Stimulated activated naive CD4-positive, alpha-beta T cell treated with Interleukin-2 at 50 U/mL for 16 hours (primary cell): ENCODE measurements at regions not wholly inside any gene's neighbourhood (a gene's known extent, or its start where the extent isn't known, plus 50 kb on each side); places are given as distances from the start of the nearest gene placed in this dataset.

Source experiments
- DNase-seq: peaks from one replicate; lab custom pipeline; 2025; lab: John Stamatoyannopoulos, UW

DNA sequence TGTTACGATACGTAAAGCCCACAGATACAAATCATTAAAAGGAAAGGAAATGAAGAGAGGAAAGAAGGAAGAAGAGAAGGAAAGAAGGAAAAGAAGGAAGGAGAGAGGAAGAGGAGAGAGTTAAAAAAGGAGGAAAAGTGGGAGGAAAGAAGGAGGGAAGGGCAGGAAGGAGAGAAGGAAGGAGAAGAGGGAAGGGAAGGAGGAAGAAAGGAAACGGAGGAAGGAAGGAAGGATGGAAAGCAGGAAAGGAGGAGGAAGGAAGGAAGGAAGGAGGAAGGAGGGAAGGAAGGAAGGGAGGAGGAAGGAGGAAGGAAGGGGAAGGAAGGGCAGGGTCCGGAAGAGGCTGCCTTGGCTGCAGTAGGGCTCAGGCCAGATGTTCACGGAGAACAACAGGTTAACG, 95.2 kb downstream of the ENGASE start:
- no peak for DNase-seq

DNA sequence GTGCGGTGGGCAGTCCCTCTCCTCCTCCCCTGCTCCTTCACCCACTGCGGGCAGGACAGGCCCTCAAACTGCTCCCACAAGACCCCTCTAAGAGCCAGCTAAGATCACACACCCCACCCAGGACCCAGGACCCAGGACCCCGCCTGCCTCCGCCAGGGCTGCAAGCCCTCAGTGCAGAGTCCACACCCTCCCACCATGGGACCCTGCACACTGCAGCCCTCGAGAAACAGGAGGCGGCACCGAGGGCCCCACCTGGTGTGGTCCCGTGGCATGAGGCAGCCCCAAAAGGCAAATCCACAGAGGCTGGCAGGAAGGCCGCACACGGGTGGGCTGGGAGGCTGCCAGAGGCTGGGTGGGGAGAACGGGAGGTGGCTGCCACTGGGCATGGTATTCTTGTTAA, 94.7 kb downstream of the ENGASE start:
- DNase-seq: no peak

DNA sequence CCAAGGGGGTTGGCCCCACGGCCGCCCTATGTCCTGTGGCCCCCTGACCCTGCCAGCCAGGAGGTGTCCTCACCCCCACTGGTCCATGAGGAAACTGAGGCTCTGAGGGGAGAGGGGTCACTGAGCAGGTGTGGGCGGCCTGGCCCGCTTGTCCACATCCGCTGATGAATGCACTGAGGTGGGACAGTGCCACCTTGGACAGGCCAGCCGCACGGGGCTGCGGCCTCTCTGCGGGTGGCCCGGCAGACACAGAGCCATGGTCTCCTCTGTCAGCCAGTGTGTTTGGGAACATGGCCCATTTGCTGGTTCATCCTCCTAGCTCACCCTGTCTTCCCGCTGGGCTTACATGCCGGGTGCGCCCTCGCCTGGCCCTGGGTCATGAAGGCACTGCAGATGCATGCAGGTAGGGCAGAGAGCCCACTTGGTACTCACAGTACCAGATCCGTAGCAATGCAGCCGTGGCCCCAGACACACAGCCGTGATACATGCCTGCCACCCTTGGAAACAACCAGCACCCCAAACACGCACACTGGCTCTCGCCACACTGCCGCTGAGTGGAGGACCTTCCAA, 93.9 kb downstream of the ENGASE start:
- DNase-seq: no peak

DNA sequence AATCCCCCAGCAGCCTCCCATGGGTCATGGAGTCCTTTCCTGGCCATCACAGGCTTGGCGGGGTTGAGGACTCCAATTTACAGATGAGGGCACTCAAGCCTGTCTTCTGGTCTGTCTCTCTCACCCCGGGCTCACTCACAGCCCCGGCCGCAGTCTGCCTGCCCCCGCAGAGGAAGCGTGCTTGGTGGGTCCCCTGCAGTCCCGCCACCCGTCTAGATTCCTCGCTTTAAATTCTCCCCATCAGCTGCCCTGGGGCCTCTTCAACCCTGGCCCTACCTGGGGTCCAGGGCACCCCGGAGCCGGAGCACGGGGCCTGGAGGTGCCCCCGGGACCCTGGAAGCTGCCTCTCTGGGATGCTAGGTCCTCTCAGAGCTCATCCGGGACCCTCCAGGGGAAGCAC, 92.9 kb downstream of the ENGASE start:
- no peak for DNase-seq

DNA sequence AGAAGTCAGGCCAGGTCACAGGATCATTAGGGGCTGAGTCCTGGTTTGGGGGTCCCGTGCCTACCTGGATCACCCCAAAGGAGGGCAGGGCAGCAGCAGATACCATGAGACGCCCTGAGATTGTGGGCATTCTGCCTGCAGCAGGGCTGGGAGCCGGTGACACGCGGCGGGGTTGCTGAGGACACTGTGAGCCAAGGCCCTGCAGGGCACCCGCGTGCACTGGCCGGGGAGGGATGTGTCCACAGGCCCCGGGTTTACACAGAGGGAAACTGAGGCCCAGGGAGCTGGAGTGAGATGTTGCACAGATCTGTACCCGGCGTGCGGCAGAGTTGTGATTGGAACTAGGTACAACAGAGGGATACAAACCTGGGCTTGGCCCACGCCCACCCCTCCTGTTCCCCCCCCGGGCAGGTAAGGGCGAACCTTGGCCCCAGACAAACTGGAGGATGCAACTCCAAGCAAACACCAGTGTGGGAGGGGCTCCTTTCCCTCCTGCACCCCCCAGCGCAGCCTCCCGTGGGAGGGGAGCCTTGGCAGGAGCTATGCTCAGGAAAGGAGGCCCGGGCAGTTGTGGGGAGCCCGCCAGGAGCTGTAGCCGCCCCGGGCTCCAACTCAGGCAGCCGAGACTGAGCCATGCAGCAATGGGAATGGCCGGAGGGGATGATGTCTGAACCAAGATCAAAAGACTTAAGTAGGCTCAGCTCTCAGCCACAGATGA, 91.3 kb downstream of the ENGASE start:
- no peak for DNase-seq

DNA sequence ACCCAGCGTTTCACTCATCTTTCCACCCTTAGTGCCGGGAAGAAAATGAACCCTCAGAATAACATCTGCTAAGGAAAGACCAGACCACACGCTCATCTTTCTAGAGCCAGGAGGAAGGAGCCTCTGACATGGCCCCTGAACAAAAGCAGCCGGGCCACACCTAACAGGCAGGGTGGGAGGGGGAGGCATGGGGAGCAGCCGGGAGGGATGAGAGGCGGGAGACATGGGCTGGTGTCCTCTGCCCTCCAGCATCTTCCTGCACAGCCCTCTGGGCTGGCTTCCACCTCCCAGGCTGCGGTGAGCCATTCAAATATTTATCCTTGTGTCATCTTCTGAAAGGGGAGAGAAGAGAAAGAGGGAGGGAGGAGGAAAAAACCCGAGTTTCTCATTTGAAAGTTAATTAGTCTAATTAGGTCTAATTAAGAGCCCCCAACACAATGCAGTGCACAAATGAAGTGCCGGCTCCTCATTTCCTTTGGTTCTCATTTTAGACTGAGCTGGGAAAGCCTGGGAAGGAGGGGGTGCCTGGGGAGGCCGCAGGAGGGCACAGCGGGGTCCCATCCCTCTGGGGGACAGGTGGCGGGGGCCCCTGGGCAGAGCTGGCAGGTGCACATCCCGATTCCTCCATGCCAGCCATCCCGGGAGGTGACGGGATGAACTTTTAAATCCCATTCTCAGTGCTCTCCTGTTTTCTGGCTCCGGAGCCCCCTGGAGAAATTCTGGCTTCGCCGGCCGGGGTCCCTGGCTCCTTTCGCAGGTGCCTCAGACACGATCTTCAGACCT, 90.5 kb downstream of the ENGASE start:
- no peak for DNase-seq

DNA sequence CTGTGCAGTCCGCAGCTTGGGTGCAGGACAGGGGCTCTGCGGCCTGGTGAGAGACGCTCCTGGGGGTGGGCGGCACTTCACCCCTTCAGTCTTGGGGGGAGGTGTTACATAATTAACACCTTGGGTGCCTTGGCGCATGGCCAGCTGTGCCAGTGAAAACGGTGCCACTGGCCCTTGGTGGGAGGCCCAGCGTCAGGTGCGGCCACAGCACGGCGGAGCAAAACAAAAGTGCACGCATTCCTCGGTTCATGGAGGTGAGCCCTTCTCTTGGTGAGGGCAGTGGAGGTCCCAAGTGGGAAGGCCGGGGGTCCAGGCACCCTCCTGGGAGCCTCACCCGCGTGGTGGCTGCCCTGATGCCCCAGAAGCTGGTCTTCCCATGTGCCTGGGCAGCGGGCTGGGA, 89.8 kb downstream of the ENGASE start:
- no peak for DNase-seq

DNA sequence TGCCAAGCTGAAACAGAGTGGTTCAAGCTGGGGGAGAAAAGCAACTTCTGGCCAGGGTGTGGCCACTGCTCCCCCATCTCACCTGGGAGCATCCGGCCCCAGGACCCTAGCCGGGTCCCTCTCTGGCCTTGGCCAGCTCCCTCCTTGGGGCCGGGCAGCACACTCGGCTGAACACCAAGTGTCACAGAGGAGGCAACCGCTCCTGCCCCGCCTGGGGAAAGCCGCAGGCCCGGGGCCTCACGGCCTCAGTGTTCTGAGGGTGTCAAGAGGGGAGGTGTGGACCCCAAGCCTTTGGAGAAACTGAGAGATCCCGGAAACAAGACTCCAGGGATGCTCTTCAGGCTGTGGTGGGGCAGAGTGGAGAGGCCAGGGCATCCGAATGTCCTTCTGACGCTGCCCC, 88.4 kb downstream of the ENGASE start:
- no peak for DNase-seq

DNA sequence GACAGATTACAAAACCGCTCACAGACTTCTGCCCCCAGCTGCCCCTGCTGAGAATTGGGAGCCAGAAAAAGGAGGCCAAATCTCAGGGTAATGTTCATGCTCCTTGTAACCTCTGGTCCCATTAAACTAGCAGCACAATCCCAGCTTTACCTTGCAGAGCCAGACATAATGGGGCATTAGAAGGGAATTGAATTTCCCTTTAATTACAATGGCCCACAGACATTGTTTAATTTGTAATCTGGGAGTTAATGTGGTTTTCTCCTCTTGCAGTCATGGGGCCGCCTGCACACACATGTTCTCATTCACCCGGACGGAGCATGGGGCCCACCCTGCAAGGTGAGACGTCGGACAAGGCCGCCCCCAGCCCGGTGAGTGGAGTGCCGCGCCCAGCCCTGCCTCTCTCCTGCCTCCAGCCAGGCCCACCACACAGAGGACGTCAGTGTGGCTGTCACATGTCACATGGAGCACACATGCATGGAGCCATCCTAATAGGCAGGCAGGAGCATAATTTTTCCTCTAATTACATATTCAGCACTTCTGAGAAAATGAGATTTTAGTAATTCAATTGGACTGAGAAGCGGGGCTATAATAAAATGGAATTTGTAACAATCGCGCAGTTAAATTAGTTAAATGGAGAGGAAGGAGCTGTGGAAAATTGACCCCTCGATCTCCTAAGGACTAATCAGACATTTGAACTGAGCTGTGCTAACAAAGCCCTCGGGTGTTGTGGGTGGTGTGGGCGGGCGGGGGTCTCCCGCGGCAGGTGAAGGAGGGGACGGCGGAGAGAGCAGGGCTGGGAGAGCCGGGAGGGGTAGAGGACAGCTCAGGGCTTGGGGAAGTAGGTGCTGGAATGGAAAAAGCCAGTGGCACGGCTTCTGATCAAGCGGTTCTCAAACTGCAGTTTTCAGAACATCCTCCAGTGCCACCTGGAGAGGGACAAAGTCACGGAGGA, 87.7 kb downstream of the ENGASE start:
- no peak for DNase-seq

DNA sequence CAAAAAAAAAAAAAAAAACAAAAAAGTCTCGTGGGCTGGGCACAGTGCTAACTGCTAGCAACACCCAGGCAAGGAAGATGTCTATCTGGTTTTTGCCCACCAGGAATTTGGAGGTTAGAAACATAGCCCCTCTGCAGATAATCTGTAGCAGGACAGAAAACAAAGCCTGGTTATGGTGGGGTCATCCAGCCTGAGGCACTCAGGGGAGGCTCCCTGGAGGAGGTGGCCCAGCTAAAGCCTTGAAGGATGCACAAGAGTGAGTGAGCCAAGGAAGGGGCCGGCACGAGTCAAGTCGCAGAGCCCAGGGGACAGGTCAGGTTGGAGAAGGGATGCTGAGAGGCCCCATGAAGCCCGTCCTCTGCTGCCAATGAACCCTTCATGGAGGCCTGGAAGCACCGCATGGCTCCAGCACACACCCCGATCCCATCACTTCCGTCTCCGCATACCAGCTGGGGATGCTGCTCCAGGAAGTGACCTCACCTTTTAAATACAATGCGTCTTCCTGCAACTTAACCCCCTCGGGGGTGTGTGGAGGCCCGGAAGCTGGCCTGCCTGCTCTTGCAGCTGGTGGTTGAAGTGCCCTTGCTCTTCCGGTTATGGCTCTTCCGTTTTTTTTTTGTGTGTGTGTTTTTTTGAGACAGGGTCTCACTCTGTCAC, 86.5 kb downstream of the ENGASE start:
- no peak for DNase-seq

DNA sequence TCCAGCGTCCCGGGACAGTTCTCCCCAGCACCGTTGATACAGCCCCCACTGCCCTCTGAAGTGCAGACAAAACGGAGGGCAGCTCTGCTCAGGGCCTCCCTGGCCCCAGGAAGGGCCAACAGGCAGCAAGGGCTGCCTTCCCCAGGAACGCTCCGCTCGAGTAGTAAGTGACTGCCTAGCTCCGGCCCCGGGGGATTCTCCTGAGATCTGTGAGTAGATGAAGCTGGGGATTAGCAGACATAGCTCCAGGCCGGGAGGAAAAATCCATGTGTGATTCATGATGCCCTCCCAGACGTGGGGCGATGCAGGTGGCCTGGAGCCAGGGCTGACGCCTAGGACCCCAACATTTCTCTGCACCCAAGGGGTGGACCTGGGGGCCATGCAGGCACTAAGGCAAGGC, 85.3 kb downstream of the ENGASE start:
- no peak for DNase-seq

DNA sequence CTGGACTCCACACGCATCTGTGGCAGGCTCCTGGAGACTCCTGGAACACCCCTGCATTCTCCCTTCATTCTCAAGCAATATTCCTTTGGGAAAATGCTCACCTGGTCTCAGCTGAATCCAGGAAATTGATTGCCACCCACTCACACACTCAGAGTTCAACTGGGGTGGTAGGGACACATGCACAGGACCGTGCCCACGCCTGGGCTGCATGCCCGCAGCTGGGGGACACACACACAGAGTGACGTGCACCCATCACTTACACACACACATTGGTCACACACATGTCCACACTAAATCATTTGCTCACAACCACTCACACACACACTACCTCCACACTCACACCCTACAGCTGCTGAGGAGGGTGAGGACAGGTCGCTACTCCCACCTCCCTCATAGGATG, 84.8 kb downstream of the ENGASE start:
- DNase-seq: no peak

DNA sequence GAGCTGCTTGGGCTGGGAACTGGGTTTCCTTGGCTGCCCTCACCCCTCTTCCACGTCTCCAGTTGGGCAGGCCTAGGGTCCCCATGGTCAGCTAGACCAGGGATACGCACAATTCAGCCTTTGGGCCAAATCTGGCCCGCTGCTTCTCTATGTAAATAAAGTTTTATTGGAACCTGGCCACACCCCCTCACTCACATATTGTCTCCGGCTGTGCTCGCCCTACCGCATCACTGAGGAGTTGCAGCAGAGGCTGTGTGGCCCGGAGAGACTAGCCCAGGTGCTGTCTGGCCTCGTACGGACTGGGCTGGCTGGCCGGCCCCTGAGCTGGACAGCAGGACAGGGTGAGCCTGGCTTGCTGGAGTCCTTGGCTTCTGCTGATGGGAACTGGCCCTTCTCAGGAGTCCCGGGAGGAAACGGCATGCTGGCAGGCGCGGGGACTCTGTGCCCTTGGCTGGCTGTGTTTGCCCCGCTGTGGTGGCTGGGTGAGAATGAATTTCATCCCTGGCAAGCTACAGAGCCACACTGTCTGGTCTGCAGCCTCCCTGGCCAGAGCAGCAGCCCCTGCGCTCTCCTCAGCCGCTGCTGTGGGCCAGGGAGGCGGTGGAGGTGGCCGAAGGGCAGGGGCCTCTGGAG, 82.0 kb downstream of the ENGASE start:
- no peak for DNase-seq

DNA sequence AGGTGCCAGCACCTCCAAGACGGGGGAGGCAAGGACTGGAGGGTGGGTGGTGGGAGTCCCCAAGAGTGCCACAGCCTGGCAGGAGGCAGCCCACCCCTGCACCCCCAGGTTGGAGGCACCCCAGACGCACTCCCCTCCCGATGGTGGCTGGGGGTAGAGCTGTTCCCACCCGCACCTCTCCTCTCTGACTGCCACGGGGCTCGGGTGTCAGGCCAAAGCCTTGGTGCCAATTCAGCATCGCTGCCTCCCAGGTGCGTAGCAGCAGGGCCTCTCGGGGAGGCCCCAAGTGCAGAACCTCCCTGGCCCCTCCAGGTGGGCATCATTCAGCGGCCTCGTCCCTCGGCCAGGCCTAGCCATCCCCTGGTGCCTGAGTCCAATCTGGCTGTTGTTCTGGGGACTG, 81.1 kb downstream of the ENGASE start:
- DNase-seq: no peak

DNA sequence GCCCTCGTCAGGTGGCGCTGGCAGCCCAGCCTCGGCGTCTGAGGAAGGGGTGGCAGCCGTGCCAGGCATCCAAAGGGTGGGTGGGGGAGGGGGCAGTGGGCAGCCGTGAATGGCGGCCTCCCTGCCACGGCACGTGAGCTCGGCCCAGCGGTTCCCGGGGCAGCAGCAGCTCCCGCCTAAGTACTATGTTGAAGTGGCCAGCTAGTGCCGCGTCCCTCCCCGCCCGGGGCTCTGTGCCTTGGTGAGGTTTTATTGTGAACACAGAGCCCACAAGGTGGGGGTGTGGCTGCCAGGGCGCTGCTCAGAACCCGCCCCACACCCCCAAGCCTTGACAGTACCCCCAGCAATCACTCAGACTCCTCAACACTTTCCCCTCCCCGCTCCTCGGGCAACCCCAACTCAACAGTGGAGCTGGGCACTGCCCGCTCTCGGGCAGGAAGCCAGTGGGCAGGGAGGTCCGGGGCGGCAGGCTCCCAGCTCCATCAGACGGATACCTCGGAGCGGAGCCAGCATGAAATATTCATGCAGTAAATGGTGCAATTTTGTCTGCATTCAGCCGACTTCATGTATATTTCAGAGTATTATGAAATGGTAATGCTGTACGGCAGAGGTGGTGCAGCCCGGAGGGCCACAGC, 80.4 kb downstream of the ENGASE start:
- no peak for DNase-seq

DNA sequence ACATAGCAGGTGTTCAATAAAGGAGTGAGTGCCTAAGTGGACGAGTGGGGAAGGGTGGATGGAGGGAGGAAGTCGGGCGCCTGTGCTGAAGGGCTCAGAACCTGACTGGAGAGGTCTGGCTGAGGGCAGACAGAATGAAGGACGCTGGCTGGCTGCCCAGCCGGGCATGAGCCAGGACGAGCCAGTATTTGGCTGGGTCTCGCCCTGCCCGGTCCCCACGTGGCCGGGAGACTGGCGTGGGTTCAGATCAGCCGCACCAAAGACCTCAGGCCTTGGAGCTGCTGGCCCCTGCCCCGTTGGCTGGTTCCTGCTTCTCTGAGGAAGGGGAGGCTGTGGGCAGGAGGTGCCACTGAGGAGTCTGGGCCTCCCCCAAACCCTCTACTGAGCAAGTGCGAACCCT, 79.8 kb downstream of the ENGASE start:
- DNase-seq: no peak

DNA sequence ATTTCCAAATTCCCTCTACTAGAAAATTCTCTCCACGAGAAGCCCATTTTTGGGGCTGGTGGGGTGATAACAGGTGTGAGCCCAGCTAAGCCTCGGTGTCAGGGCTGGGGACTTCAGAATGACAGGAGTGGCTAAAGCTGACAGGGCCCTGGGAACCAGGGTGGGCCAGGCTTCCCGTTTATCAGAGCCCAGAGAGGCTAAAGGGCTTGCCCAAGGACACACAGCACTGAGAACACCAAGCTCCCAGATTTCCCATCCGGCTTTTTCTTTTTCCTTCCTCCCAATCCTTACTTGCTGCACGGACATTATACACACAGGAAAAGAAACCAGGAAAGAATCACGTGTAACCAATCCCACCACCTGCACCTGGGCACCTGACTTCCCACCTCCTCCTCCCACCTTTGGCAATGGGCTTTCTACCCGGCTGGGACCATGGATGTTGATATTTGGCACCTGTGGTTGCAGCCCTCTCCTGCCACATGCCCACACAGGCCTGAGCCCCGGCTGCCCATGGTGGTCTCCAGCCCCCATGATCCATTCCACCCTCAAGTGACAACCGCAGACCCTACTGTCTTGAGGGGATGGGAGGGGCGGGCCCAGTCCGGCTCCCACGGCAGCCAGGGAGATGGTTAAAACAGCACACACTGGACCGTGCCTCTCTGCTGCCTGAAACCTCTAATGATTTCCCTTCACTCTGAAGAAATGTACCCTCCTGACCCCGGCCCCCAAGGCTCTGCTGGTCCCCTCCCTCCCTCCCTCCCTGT, 78.9 kb downstream of the ENGASE start:
- DNase-seq: no peak

DNA sequence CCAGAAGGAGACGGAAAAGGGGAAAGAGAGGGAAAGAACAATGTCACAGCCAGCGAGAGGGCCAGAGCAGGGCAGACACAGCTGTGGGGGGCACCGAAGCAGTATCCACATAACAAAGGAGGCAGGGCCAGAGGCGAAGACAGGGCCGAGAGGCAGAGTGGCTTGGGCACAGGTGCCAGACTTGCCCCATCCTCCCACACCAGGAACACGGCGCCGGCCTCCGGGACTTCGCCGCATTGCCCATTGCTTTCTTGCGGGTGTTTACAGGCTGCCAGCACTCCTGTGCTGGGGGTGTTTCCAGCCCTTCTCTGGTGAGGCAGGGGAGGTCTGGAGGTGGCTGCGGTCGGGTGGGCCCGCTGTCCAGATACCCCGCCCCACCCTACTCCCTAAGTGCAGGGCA, 78.0 kb downstream of the ENGASE start:
- DNase-seq: no peak

DNA sequence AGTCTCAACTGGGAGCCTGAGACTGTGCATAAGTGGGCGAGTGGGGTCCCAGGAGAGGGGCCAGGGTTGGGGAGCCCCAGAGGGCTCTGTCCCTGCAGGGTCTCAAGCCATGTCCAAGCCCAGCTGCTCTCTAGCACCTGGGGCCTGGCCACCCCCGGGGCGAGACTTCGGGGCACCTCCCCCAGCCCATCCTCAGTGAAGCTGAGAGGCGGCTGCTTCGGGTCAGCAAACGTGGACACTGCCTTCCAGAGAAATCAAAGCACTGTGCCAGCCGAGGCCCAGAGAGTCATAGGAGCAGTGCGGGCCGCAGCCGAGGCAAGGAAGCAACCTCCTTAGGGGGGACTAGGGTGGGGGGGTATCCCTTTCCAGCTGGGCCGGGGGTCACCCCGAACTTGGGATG, 77.5 kb downstream of the ENGASE start:
- DNase-seq: no peak

DNA sequence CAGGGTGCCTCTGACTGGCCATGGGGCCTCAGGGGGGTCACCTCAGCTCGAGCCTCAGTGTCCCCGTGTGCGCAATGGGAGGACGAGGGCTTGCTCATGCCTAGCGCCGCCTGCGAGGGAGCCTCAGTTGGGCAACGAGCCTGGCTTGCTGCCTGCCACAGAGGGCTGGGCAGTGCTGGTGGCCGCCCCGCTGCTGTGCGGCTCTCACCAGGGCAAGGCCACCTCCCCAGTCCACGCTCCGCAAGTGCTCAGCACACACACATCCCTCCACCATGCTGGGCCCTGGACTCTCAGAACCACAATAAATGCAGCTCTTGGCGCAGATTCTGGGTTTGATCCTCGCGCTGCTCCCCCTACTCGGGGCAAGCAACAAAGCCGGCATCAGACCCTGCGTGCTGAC, 76.2 kb downstream of the ENGASE start:
- no peak for DNase-seq
